GM23338 (cell line): ENCODE measurements at regions not wholly inside any gene's neighbourhood (a gene's known extent, or its start where the extent isn't known, plus 50 kb on each side); places are given as distances from the start of the nearest gene placed in this dataset.

Experiments used
- ATAC-seq: fragments of 200-7000 bp; cut with Tn5 transposase; 3 replicates; pipeline ENCODE4 v1.9.1; 2020
- DNase-seq: peaks from one replicate; pipeline ENCODE4 v3.0.0-alpha.2; 2015; ENCODE audit warnings: low spot score
- H2AFZ ChIP-seq: fragments of 200-600 bp; sonication (generic); 2 replicates; pipeline ENCODE4 v1.8.0; 2016; ENCODE audit warnings: antibody characterized with exemption, mild to moderate bottlenecking, moderate library complexity
- H3F3A ChIP-seq: fragments of 200-600 bp; sonication (generic); replicated peaks from 2 replicates; pipeline ENCODE4 v1.8.0; 2017; ENCODE audit warnings: antibody characterized with exemption, mixed run types, low read depth
- H3K27ac ChIP-seq: fragments of 200-600 bp; sonication (generic); 2 replicates; pipeline ENCODE4 v1.6.1; 2016; ENCODE audit warnings: low read depth
- H3K27me3 ChIP-seq: fragments of 200-600 bp; sonication (generic); 2 replicates; pipeline ENCODE4 v1.8.0; 2016; ENCODE audit warnings: mild to moderate bottlenecking, mixed run types, moderate library complexity; ENCODE audit not compliant: insufficient read depth
- H3K36me3 ChIP-seq: fragments of 200-600 bp; sonication (generic); 2 replicates; pipeline ENCODE4 v1.8.0; 2016; ENCODE audit warnings: mild to moderate bottlenecking; ENCODE audit not compliant: insufficient read depth
- H3K4me1 ChIP-seq: fragments of 200-600 bp; sonication (generic); 2 replicates; pipeline ENCODE4 v1.8.0; 2016; ENCODE audit warnings: mild to moderate bottlenecking, moderate library complexity; ENCODE audit not compliant: insufficient read depth
- H3K4me2 ChIP-seq: fragments of 200-600 bp; sonication (generic); 2 replicates; pipeline ENCODE4 v1.7.1; 2017; ENCODE audit warnings: mixed run types
- H3K4me3 ChIP-seq: fragments of 200-600 bp; sonication (generic); 2 replicates; pipeline ENCODE4 v1.6.1; 2016; ENCODE audit warnings: mixed run types
- H3K79me2 ChIP-seq: fragments of 200-600 bp; sonication (generic); replicated peaks from 2 replicates; pipeline ENCODE4 v1.8.0; 2017; ENCODE audit warnings: mild to moderate bottlenecking; ENCODE audit not compliant: insufficient read depth
- H3K9me2 ChIP-seq: fragments of 200-600 bp; sonication (generic); 2 replicates; pipeline ENCODE4 v1.8.0; 2017; ENCODE audit not compliant: insufficient read depth
- H4K20me1 ChIP-seq: fragments of 200-600 bp; sonication (generic); replicated peaks from 2 replicates; pipeline ENCODE4 v1.8.0; 2017; ENCODE audit warnings: mild to moderate bottlenecking; ENCODE audit not compliant: insufficient read depth
- H3K27ac Mint-ChIP-seq: 2 replicates; pipeline ENCODE4 v1.8.0; 2020; ENCODE audit warnings: inconsistent platforms, mild to moderate bottlenecking, moderate library complexity, mixed read lengths
- H3K27me3 Mint-ChIP-seq: 3 replicates; pipeline ENCODE4 v1.8.0; 2022; ENCODE audit warnings: low read depth, mild to moderate bottlenecking, moderate library complexity, mixed read lengths, inconsistent platforms; ENCODE audit not compliant: insufficient read depth, poor library complexity
- H3K36me3 Mint-ChIP-seq: 3 replicates; pipeline ENCODE4 v1.8.0; 2021; ENCODE audit warnings: low read depth, mild to moderate bottlenecking, inconsistent platforms, moderate library complexity, mixed read lengths
- H3K4me1 Mint-ChIP-seq: 3 replicates; pipeline ENCODE4 v1.8.0; 2020; ENCODE audit warnings: mild to moderate bottlenecking, inconsistent platforms, mixed read lengths
- H3K4me3 Mint-ChIP-seq: 3 replicates; pipeline ENCODE4 v1.8.0; 2021; ENCODE audit warnings: moderate library complexity, mild to moderate bottlenecking, inconsistent platforms, mixed read lengths
- H3K9me3 Mint-ChIP-seq: 3 replicates; pipeline ENCODE4 v1.8.0; 2020; ENCODE audit warnings: moderate library complexity, mild to moderate bottlenecking, inconsistent platforms, mixed read lengths
- CREB1 ChIP-seq: fragments of 250-450 bp; sonication (Bioruptor Pico); IDR thresholded peaks from 2 replicates; pipeline ENCODE4 v1.5.0; 2020; ENCODE audit warnings: low read depth, mild to moderate bottlenecking, moderate library complexity
- EZH2 ChIP-seq: fragments of 200-600 bp; sonication (generic); IDR thresholded peaks from one replicate; pipeline ENCODE4 v1.8.0; 2017; ENCODE audit warnings: antibody characterized with exemption, mild to moderate bottlenecking, low read depth; ENCODE audit not compliant: unreplicated experiment
- EZH2phosphoT487 ChIP-seq: fragments of 200-600 bp; sonication (generic); IDR thresholded peaks from one replicate; pipeline ENCODE4 v1.8.1; 2018; ENCODE audit warnings: antibody characterized with exemption; ENCODE audit not compliant: unreplicated experiment
- JUNB ChIP-seq: IDR thresholded peaks from one replicate; pipeline ENCODE4 v1.6.1; 2016; ENCODE audit warnings: antibody characterized with exemption; ENCODE audit not compliant: unreplicated experiment
- NANOG ChIP-seq: IDR thresholded peaks from 2 replicates; pipeline ENCODE4 v1.6.1; 2016; ENCODE audit warnings: antibody characterized with exemption, borderline replicate concordance
- POLR2AphosphoS5 ChIP-seq: IDR thresholded peaks from 2 replicates; pipeline ENCODE4 v1.6.1; 2016; ENCODE audit warnings: antibody characterized with exemption, low read depth
- STAT1 ChIP-seq: IDR thresholded peaks from one replicate; pipeline ENCODE4 v1.6.1; 2016; ENCODE audit warnings: antibody characterized with exemption; ENCODE audit not compliant: unreplicated experiment
- ZNF114 ChIP-seq: fragments of 250-450 bp; sonication (Bioruptor Pico); IDR thresholded peaks from 2 replicates; pipeline ENCODE4 v1.5.0; 2020; ENCODE audit warnings: mild to moderate bottlenecking, moderate library complexity
- ZNF331 ChIP-seq: fragments of 250-450 bp; sonication (Bioruptor Pico); IDR thresholded peaks from 2 replicates; pipeline ENCODE4 v1.5.0; 2020; ENCODE audit warnings: low read depth, mild to moderate bottlenecking, moderate library complexity
- TF ChIP-seq, protein P1 (sequence below): fragments of 250-450 bp; sonication (Bioruptor Pico); IDR thresholded peaks from 2 replicates; pipeline ENCODE4 v1.5.0; 2020; ENCODE audit warnings: mild to moderate bottlenecking, moderate library complexity
- TF ChIP-seq, protein P2 (sequence below), 2 experiments: fragments of 200-600 bp in 1 of 2; sonication (generic) in 1 of 2; conservative IDR thresholded peaks; 2 replicates each; pipeline versions ENCODE4 v1.5.1 to v1.6.1; 2016 to 2017; ENCODE audit warnings: antibody characterized with exemption in 2 of 2, low read depth in 2 of 2, mild to moderate bottlenecking in 2 of 2, moderate library complexity in 1 of 2
- TF ChIP-seq, protein P3 (sequence below): IDR thresholded peaks from one replicate; pipeline ENCODE4 v1.6.1; 2018; ENCODE audit warnings: antibody characterized with exemption; ENCODE audit not compliant: unreplicated experiment
- TF ChIP-seq, protein P4 (sequence below): IDR thresholded peaks from 2 replicates; pipeline ENCODE4 v1.6.1; 2016; ENCODE audit warnings: antibody characterized with exemption

DNA sequence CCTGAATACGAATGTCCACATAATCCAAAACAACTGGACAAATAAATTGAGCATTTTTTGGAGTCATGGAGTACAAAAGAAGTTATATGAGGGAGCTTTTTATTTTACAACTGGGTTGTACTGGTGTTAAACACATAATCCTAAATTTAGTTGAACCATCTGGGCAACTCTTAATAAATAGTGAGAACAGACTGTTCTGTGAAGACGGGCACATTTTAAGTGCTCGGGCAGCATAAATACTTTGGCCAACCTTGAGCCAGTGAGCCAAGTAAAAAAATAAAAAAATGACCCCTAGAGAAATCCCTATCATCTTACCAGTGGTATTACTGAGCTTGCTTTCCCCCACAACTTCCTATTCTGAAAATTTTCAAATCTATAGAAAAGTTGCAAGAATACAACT lies 50.9 kb upstream of the PSME4 start:
- Histone ChIP-seq H4K20me1 (no peaks in the 10 kb centered on the region), H3F3A (no peaks in the 10 kb centered on the region), H3K27ac (no peak overlapping the region), H3K4me3 (no peak overlapping the region), H3K79me2 (no peaks in the 10 kb centered on the region), H2AFZ (no peak overlapping the region), H3K4me2 (no peak overlapping the region), H3K27me3 (no peaks in the 10 kb centered on the region), H3K9me2 (no peaks in the 10 kb centered on the region), H3K36me3 (no peaks in the 10 kb centered on the region), H3K4me1 (no peaks in the 10 kb centered on the region)
- Mint-ChIP-seq H3K27me3 (peaks cover 3% of the 10 kb centered on the region), H3K36me3 (peaks cover 12% of the 10 kb centered on the region), H3K9me3 (peaks cover 18% of the 10 kb centered on the region), H3K4me1 (no peaks in the 10 kb centered on the region), H3K4me3 (no peak overlapping the region), H3K27ac (no peak overlapping the region)
- no peak for TF ChIP-seq ZNF114 (CRISPR knock-in tag)
- TF ChIP-seq NANOG = no peak
- TF ChIP-seq, protein P1, sequence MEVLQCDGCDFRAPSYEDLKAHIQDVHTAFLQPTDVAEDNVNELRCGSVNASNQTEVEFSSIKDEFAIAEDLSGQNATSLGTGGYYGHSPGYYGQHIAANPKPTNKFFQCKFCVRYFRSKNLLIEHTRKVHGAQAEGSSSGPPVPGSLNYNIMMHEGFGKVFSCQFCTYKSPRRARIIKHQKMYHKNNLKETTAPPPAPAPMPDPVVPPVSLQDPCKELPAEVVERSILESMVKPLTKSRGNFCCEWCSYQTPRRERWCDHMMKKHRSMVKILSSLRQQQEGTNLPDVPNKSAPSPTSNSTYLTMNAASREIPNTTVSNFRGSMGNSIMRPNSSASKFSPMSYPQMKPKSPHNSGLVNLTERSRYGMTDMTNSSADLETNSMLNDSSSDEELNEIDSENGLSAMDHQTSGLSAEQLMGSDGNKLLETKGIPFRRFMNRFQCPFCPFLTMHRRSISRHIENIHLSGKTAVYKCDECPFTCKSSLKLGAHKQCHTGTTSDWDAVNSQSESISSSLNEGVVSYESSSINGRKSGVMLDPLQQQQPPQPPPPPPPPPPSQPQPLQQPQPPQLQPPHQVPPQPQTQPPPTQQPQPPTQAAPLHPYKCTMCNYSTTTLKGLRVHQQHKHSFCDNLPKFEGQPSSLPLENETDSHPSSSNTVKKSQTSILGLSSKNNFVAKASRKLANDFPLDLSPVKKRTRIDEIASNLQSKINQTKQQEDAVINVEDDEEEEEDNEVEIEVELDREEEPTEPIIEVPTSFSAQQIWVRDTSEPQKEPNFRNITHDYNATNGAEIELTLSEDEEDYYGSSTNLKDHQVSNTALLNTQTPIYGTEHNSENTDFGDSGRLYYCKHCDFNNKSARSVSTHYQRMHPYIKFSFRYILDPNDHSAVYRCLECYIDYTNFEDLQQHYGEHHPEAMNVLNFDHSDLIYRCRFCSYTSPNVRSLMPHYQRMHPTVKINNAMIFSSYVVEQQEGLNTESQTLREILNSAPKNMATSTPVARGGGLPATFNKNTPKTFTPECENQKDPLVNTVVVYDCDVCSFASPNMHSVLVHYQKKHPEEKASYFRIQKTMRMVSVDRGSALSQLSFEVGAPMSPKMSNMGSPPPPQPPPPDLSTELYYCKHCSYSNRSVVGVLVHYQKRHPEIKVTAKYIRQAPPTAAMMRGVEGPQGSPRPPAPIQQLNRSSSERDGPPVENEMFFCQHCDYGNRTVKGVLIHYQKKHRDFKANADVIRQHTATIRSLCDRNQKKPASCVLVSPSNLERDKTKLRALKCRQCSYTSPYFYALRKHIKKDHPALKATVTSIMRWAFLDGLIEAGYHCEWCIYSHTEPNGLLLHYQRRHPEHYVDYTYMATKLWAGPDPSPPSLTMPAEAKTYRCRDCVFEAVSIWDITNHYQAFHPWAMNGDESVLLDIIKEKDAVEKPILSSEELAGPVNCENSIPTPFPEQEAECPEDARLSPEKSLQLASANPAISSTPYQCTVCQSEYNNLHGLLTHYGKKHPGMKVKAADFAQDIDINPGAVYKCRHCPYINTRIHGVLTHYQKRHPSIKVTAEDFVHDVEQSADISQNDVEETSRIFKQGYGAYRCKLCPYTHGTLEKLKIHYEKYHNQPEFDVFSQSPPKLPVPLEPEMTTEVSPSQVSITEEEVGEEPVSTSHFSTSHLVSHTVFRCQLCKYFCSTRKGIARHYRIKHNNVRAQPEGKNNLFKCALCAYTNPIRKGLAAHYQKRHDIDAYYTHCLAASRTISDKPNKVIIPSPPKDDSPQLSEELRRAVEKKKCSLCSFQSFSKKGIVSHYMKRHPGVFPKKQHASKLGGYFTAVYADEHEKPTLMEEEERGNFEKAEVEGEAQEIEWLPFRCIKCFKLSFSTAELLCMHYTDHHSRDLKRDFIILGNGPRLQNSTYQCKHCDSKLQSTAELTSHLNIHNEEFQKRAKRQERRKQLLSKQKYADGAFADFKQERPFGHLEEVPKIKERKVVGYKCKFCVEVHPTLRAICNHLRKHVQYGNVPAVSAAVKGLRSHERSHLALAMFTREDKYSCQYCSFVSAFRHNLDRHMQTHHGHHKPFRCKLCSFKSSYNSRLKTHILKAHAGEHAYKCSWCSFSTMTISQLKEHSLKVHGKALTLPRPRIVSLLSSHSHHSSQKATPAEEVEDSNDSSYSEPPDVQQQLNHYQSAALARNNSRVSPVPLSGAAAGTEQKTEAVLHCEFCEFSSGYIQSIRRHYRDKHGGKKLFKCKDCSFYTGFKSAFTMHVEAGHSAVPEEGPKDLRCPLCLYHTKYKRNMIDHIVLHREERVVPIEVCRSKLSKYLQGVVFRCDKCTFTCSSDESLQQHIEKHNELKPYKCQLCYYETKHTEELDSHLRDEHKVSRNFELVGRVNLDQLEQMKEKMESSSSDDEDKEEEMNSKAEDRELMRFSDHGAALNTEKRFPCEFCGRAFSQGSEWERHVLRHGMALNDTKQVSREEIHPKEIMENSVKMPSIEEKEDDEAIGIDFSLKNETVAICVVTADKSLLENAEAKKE = no peak
- no peak for TF ChIP-seq EZH2
- TF ChIP-seq, protein P2, sequence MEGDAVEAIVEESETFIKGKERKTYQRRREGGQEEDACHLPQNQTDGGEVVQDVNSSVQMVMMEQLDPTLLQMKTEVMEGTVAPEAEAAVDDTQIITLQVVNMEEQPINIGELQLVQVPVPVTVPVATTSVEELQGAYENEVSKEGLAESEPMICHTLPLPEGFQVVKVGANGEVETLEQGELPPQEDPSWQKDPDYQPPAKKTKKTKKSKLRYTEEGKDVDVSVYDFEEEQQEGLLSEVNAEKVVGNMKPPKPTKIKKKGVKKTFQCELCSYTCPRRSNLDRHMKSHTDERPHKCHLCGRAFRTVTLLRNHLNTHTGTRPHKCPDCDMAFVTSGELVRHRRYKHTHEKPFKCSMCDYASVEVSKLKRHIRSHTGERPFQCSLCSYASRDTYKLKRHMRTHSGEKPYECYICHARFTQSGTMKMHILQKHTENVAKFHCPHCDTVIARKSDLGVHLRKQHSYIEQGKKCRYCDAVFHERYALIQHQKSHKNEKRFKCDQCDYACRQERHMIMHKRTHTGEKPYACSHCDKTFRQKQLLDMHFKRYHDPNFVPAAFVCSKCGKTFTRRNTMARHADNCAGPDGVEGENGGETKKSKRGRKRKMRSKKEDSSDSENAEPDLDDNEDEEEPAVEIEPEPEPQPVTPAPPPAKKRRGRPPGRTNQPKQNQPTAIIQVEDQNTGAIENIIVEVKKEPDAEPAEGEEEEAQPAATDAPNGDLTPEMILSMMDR (conservative IDR thresholded peaks at IDR 0.05; ENCODE audit: low read depth in 2 of 2) = no peak
- TF ChIP-seq, protein P3, sequence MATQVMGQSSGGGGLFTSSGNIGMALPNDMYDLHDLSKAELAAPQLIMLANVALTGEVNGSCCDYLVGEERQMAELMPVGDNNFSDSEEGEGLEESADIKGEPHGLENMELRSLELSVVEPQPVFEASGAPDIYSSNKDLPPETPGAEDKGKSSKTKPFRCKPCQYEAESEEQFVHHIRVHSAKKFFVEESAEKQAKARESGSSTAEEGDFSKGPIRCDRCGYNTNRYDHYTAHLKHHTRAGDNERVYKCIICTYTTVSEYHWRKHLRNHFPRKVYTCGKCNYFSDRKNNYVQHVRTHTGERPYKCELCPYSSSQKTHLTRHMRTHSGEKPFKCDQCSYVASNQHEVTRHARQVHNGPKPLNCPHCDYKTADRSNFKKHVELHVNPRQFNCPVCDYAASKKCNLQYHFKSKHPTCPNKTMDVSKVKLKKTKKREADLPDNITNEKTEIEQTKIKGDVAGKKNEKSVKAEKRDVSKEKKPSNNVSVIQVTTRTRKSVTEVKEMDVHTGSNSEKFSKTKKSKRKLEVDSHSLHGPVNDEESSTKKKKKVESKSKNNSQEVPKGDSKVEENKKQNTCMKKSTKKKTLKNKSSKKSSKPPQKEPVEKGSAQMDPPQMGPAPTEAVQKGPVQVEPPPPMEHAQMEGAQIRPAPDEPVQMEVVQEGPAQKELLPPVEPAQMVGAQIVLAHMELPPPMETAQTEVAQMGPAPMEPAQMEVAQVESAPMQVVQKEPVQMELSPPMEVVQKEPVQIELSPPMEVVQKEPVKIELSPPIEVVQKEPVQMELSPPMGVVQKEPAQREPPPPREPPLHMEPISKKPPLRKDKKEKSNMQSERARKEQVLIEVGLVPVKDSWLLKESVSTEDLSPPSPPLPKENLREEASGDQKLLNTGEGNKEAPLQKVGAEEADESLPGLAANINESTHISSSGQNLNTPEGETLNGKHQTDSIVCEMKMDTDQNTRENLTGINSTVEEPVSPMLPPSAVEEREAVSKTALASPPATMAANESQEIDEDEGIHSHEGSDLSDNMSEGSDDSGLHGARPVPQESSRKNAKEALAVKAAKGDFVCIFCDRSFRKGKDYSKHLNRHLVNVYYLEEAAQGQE = no peak
- TF ChIP-seq CREB1 (CRISPR knock-in tag) = no peak
- TF ChIP-seq JUNB = no peak
- no peak for TF ChIP-seq POLR2AphosphoS5
- TF ChIP-seq, protein P4, sequence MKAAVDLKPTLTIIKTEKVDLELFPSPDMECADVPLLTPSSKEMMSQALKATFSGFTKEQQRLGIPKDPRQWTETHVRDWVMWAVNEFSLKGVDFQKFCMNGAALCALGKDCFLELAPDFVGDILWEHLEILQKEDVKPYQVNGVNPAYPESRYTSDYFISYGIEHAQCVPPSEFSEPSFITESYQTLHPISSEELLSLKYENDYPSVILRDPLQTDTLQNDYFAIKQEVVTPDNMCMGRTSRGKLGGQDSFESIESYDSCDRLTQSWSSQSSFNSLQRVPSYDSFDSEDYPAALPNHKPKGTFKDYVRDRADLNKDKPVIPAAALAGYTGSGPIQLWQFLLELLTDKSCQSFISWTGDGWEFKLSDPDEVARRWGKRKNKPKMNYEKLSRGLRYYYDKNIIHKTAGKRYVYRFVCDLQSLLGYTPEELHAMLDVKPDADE = no peak
- TF ChIP-seq EZH2phosphoT487 = no peak
- no peak for TF ChIP-seq STAT1
- TF ChIP-seq ZNF331 (CRISPR knock-in tag) = no peak
- ATAC-seq (no peak), DNase-seq (no peak)
